ENCODE measurements at regions not wholly inside any gene's neighbourhood (a gene's known extent, or its start where the extent isn't known, plus 50 kb on each side); places are given as distances from the start of the nearest gene placed in this dataset.

DNA sequence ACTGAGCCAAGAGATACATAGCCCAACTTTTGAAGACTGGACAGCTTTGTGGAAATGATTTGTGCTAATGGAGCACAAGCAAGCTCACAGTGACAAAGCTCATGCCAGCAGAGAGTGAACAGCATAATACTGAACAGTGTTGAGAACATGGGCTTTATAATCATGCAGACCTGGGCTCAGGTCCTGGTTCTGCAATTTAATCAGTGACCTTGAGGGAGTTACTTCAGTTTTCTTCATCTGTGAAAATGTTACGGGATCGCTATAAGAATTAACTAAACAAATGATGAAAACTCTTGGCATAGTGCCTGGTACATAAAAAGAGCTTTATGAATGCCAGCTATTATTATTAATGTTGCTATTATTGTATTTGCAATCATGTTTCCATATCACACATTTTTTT lies 690.5 kb upstream of the LRRN3 start:
- Histone ChIP-seq H3K36me3 (ENCODE audit: control insufficient read depth, low read length) (no peaks in the 10 kb centered on the region), H4K20me1 (ENCODE audit: control insufficient read depth, insufficient read depth, low read depth, low read length) (no peaks in the 10 kb centered on the region), H3F3A (ENCODE audit: control insufficient read depth, insufficient read depth) (no peaks in the 10 kb centered on the region), H3K4me2 (ENCODE audit: low read length) (no peak overlapping the region), H3K4me1 (ENCODE audit: control insufficient read depth, low read length) (no peaks in the 10 kb centered on the region), H3K27me3 (ENCODE audit: control insufficient read depth, low read length) (no peaks in the 10 kb centered on the region), H3K79me2 (ENCODE audit: control insufficient read depth, low read length) (no peaks in the 10 kb centered on the region), H3K9me2 (replicated peaks; ENCODE audit: control insufficient read depth, low read length) (no peaks in the 10 kb centered on the region), H3K4me3 (ENCODE audit: low read length) (no peak overlapping the region), H3K27ac (ENCODE audit: low read depth, low read length) (no peak overlapping the region), H3K9me3 (ENCODE audit: control insufficient read depth, insufficient read depth, low read length) (no peaks in the 10 kb centered on the region)
- no peak for TF ChIP-seq EZH2phosphoT487 (IDR thresholded peaks at IDR 0.05; ENCODE audit: borderline replicate concordance, low read length)
- no peak for TF ChIP-seq CTCF (IDR thresholded peaks at IDR 0.05; ENCODE audit: low read depth, low read length, poor library complexity, severe bottlenecking)

GRCh38 chr7:110407242-110407641 lies 683.7 kb upstream of the LRRN3 start:
- TF ChIP-seq CTCF (IDR thresholded peaks at IDR 0.05; ENCODE audit: low read depth, low read length, poor library complexity, severe bottlenecking) (no peak), EZH2phosphoT487 (IDR thresholded peaks at IDR 0.05; ENCODE audit: borderline replicate concordance, low read length) (no peak)
- H3K4me2 ChIP-seq (ENCODE audit: low read length) = no peak overlapping the region
- no peak overlapping the region for H3K4me3 ChIP-seq (ENCODE audit: low read length)
- no peak overlapping the region for H3K27ac ChIP-seq (ENCODE audit: low read depth, low read length)
- no peaks in the 10 kb centered on the region for H3K27me3 ChIP-seq (ENCODE audit: control insufficient read depth, low read length)
- H4K20me1 ChIP-seq (ENCODE audit: control insufficient read depth, insufficient read depth, low read depth, low read length) = no peaks in the 10 kb centered on the region
- H3K36me3 ChIP-seq (ENCODE audit: control insufficient read depth, low read length) = no peaks in the 10 kb centered on the region
- H3K79me2 ChIP-seq (ENCODE audit: control insufficient read depth, low read length) = no peaks in the 10 kb centered on the region
- H3K9me3 ChIP-seq (ENCODE audit: control insufficient read depth, insufficient read depth, low read length) = no peaks in the 10 kb centered on the region
- H3F3A ChIP-seq (ENCODE audit: control insufficient read depth, insufficient read depth) = no peaks in the 10 kb centered on the region
- no peaks in the 10 kb centered on the region for H3K4me1 ChIP-seq (ENCODE audit: control insufficient read depth, low read length)
- H3K9me2 ChIP-seq (replicated peaks; ENCODE audit: control insufficient read depth, low read length) = no peaks in the 10 kb centered on the region

DNA sequence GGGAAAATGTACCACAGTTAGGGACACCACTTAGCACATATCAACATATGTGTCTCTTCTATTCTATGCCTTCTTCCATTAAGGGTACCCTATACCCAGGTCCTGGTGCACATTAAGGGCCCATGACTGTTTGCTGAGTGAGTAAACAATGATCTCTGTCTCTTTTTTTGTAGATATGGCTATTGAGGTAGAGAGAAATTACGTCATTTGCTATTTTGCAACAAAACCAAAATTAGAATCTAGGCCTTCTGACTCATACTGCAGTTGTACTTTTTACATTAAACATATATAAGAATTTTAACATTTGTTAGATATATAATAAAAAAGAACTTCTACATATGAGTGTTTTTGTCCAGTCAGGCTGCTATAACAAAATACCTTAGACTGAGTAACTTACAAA lies 683.2 kb upstream of the LRRN3 start:
- TF ChIP-seq CTCF (IDR thresholded peaks at IDR 0.05; ENCODE audit: low read depth, low read length, poor library complexity, severe bottlenecking) = no peak
- TF ChIP-seq EZH2phosphoT487 (IDR thresholded peaks at IDR 0.05; ENCODE audit: borderline replicate concordance, low read length) = no peak
- H3K27ac ChIP-seq (ENCODE audit: low read depth, low read length) = no peak overlapping the region
- H3K4me2 ChIP-seq (ENCODE audit: low read length) = no peak overlapping the region
- no peaks in the 10 kb centered on the region for H4K20me1 ChIP-seq (ENCODE audit: control insufficient read depth, insufficient read depth, low read depth, low read length)
- no peaks in the 10 kb centered on the region for H3K9me3 ChIP-seq (ENCODE audit: control insufficient read depth, insufficient read depth, low read length)
- no peaks in the 10 kb centered on the region for H3K79me2 ChIP-seq (ENCODE audit: control insufficient read depth, low read length)
- no peaks in the 10 kb centered on the region for H3K36me3 ChIP-seq (ENCODE audit: control insufficient read depth, low read length)
- no peaks in the 10 kb centered on the region for H3K4me1 ChIP-seq (ENCODE audit: control insufficient read depth, low read length)
- H3F3A ChIP-seq (ENCODE audit: control insufficient read depth, insufficient read depth) = no peaks in the 10 kb centered on the region
- no peaks in the 10 kb centered on the region for H3K9me2 ChIP-seq (replicated peaks; ENCODE audit: control insufficient read depth, low read length)
- no peak overlapping the region for H3K4me3 ChIP-seq (ENCODE audit: low read length)
- H3K27me3 ChIP-seq (ENCODE audit: control insufficient read depth, low read length) = no peaks in the 10 kb centered on the region

- Histone ChIP-seq H4K20me1 (ENCODE audit: control insufficient read depth, insufficient read depth, low read depth, low read length) (no peaks in the 10 kb centered on the region), H3K27ac (ENCODE audit: low read depth, low read length) (no peak overlapping the region), H3K4me3 (ENCODE audit: low read length) (no peak overlapping the region), H3K4me2 (ENCODE audit: low read length) (no peak overlapping the region), H3K9me3 (ENCODE audit: control insufficient read depth, insufficient read depth, low read length) (no peaks in the 10 kb centered on the region), H3K27me3 (ENCODE audit: control insufficient read depth, low read length) (no peaks in the 10 kb centered on the region), H3K9me2 (replicated peaks; ENCODE audit: control insufficient read depth, low read length) (no peaks in the 10 kb centered on the region), H3K79me2 (ENCODE audit: control insufficient read depth, low read length) (no peaks in the 10 kb centered on the region), H3F3A (ENCODE audit: control insufficient read depth, insufficient read depth) (no peaks in the 10 kb centered on the region), H3K36me3 (ENCODE audit: control insufficient read depth, low read length) (no peaks in the 10 kb centered on the region), H3K4me1 (ENCODE audit: control insufficient read depth, low read length) (no peaks in the 10 kb centered on the region)
- no peak for TF ChIP-seq EZH2phosphoT487 (IDR thresholded peaks at IDR 0.05; ENCODE audit: borderline replicate concordance, low read length)
These were observed 678.3 kb upstream of the LRRN3 start for GRCh38 chr7:110412614-110413013.
